CD4-positive, alpha-beta T cell treated with Interleukin-21 for 1 hour (primary cell): ENCODE measurements at regions not wholly inside any gene's neighbourhood (a gene's known extent, or its start where the extent isn't known, plus 50 kb on each side); places are given as distances from the start of the nearest gene placed in this dataset.
"Not testable (repeated sequence)": the region's sequence is repeated elsewhere in the genome, so short reads cannot be mapped to it uniquely, and the experiment has no call there.

Experiments
- DNase-seq: peaks from one replicate; pipeline ENCODE4 v3.0.0-alpha.2; 2020

DNA sequence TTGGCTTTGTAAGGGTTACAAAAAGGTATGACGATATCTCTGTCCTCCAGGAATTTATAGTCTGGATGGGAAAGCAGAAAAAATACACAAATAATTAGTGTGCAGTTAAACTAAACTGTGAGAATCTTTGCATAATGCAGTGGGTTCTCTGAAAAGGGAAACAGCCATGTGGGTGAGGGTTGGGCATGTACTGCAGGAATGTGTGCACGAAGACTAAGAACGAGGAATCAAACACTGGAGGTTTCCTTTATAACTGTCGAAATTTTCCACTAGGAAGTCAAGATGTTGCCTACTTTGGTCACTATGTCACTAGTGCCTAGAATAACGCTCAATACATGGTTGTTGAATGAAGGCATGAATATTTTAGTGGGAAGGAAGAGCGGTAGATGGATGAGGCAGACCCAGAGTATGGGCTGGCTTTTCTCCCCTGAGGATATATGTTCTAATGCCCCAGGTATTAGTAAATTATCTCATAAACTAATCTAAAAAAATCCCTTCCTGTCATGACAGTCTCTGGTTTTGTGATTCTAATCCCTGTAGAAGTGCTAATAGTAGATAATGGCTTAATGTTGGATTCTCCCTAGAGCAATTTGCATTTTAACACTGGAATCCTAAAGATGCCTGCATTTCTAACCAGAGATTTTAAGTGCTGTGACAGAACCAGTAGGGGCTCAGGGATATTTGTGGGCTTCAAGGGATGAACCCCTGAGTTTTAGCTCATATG, 227.3 kb downstream of the NMUR2 start:
- DNase-seq = no peak

DNA sequence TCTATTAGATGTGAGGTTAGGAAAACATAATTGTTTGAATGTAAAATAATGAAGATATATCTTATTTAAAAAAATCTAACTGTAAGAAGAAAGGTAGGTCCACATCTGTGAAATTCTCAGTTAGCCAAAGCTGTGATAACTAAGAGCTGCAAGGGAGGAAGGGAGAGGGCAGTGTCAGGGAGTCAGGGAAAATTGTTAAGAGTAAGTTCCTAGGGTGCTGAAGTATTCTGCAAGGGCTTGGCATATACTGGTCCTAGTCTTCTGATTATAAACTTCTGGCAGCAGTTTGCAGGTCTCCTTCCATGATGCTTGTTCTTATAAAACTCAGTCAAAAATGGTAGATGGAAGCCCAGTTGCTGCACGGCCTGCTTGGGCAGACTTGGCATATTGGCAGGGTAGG, 233.2 kb downstream of the NMUR2 start:
- no peak for DNase-seq

DNA sequence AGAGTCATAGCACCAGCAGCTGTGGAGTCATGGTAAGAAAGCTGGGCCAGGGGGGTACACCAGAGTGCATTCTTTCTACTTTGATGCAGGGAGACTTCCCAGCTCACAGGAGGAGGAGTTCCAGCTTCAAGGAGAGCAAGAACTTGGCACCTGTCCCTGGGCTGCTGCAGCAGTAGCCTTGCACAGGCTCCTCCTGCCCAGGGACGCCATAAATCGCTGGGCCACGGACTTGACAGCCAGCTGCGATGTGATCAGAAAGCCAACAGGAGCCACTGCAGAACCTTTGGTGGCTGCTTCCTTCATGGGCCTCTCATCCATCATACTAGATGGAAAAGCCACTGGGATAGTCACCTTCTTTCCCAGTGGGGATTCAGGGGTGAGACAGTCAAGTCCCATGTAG, 234.7 kb downstream of the NMUR2 start:
- no peak for DNase-seq

DNA sequence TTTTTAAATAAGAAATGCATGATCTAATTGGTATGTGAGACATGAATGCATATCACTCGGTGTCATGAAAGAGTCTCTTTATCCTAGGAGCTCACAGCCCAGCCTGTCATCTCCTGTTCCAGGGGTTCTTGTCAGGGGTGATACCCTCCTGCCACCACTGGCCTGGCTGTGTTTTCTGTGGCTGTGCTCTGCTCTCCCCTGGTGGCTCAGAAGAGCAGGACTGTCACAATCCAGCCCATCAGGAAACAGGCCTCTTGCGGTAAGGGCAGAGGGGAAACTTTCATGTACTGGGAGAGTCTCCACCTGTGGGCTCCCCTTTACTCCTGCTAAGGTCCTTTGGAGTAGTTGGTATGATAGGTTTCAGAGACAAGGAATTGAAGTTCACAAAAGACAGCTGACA, 240.2 kb upstream of the GLRA1 start:
- no peak for DNase-seq

DNA sequence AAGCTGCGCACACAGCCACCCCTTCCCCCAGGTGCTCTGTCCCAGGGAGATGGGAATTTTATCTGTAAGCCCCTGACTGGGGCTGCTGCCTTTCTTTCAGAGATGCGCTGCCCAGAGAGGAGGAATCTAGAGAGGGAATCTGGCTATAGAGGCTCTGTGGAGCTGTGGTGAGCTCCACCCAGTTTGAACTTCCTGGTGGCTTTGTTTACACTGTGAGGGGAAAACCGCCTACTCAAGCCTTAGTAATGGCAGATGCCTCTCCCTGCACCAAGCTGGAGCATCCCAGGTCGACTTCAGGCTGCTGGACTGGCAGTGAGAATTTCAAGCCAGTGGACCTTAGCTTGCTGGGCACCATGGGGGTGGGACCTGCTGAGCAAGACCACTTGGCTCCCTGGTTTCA, 235.2 kb upstream of the GLRA1 start:
- not testable (repeated sequence) for DNase-seq

DNA sequence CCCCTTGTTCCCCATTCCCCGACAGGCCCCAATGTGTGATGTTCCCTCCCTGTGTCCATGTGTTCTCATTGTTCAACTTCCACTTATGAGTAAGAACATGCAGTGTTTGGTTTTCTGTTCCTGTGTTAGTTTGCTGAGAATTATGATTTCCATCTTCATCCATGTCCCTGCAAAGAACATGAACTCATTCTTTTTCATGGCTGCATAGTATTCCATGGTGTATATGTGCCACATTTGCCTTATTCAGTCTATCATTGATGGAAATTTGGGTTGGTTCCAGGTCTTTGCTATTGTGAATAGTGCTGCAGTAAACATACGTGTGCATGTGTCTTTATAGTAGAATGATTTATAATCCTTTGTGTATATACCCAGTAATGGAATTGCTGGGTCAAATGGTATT, 229.8 kb upstream of the GLRA1 start:
- DNase-seq = not testable (repeated sequence)

DNA sequence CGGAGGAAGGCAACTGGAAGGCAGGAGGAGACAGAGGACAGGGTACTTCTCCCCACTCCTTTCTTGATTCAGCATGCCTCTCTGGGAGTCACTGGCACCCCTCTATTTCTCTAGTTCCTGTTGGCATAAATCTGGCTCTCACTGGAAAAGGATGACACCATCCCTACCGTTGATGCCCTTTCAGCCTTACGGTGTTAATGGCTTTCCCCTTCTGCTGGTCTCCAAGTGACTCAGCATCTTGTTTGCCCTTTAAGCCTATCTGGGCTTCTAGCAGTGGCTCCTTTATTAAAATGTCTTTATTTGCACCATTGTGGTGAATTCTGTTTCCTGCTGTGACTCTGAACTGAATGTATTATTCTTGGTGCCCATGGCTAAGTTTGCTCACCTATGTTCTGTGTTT, 227.3 kb upstream of the GLRA1 start:
- DNase-seq = no peak

DNA sequence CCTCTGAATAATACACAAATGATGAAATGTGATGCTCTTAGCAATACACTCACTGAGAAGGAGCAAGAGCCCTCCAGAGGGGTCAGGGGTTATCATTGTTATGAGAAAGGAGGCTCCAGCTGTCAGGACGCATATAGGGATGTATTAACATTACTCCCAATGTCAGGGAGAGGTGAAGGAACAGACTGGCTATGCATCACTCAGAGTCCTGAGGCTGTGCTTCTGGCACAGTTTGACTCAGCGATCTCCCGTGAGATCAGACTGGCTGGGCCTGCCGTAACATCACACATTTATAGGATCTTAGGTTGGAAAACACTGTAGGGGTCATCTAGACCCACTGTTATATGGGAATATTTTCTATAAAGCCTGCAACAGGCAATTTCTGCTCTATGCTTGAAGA, 226.5 kb upstream of the GLRA1 start:
- no peak for DNase-seq

DNA sequence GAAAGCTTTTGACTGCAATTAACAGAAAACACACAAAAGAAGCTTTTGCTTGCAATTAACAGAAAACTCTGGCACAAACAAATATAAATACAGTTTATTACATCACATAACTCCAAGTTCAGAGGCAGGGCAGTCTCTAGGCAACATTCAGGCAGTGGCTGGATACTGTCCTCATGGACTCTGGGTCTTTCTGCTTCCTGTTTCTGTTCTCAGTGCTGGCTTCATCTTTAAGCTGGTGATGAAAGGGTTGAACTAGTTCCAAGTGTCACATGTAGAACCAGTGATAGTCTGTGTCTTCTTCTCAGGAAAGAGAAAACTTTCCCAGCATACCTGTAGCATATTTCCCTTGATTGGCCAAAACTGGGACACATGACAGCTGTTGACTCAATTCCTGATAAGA, 222.6 kb upstream of the GLRA1 start:
- DNase-seq = no peak

DNA sequence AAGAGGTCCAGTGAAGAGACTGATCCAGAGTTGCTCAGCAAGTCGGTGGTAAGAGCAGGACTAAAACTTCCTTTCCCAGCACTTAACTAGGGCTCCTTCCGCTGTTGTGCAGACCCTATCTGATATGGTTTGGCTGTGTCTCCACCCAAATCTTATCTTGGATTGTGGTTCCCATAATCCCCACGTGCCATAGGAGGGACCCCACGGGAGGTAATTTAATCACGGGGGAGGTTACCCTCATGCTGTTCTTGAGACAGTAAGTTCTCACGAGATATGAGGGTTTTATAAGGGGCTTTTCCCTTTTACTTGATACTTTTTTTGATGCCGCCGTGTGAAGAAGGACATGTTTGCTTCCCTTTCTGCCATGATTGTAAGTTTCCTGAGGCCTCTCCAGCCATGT, 221.9 kb upstream of the GLRA1 start:
- DNase-seq = no peak

DNA sequence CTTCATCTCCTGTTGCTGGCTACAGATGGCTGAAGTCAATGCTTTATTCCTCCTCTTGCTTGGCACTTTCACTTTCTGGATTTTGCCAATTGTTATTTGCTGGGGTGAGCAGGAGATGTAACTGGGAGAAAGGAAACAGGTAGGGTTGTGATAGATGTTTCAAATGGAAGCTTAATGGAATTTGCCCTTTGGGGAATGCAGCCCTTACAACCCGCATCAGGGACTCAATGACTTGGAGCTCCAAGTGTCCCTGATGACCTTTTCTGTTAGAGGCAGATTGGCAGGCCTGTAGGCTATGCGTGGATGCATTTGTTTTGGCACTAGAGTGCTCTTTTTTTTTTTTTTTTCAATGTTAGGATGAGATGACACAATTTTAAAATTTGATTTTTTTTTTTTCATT, 219.9 kb upstream of the GLRA1 start:
- no peak for DNase-seq

DNA sequence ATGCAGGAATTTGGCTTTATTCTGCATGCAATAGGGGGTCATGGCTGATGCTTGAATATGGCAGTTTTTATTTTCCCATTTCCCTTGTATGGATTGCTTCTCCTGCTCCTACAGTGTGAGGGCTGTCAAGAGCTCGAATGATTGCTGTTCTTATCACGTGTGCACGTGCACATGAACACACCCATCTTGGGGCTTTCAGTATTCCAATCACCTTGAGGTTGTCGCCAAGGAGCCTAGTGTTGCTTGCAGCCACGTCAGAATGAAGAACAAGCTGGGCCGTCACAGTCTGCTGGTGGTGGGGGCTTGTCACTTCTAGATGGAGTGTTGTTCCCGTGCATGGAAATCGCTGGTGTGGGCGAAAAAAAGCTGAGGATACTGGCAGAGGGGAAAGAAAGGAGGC, 219.4 kb upstream of the GLRA1 start:
- DNase-seq = no peak

DNA sequence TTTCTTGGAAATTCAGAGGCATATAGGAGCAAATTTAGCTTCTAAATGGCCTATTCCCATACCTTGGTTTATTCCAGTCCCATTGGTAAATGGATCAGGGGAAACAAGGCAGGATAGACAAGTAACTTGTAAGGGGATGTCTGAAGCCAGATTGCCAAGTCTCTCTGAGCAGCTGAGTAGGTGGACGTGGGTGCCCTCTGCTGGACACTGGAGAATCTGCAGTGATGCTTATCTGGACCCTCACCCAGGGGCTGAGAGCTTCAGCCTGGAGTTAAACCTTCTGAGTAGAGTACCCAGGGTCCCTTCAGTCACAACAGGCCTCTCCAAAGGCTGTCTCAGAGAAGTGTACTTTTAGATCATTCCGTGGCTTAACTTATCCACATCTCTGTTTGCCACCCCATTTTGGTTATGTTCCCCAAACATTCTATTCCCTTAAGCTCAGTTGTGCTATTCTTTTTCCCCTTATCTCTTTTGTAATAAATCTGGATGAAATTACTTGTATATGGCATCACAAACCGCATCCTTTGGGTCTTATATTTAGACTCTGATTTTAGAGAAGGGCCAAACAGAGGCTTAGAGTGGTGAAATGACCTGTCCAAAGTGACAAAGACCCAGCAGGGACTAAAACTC, 218.3 kb upstream of the GLRA1 start:
- peak; percentile 64 for DNase-seq

DNA sequence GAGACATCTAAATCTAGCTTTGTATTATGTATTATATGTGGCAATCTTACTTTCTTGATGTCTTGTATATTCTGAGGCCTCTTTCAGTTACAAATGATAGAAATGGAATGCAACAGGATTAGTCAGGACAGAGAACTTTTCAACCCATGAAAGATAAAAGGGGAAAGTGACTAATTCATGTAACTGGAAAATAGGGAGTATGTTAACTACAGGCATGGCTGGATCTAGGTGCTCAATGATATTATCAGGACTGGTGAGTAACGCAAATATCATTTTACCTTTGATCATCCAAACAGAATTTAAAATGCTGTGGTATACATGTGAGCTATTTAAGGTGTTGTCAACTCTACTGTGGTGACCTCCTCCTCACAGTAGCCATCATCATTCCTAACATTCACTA, 215.7 kb upstream of the GLRA1 start:
- no peak for DNase-seq

DNA sequence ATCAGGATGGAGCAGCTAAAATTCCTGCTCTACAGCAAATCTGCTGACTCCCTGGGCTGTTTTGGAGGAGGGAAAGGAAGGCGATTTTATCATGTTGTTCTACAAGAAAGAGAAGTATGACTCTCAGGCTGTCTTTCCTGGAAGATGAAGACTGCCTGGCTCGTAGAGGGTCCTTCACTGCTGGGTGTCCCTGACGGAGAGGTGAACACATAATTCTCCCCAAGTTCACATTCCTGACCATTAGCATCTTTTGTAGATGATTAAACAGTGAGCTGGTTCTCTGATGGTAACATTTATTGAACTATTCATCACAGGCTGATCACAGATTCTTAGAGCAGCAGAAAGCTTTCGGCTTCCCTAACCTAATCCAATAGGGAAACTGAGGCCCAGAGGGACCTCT, 212.4 kb upstream of the GLRA1 start:
- DNase-seq = no peak

DNA sequence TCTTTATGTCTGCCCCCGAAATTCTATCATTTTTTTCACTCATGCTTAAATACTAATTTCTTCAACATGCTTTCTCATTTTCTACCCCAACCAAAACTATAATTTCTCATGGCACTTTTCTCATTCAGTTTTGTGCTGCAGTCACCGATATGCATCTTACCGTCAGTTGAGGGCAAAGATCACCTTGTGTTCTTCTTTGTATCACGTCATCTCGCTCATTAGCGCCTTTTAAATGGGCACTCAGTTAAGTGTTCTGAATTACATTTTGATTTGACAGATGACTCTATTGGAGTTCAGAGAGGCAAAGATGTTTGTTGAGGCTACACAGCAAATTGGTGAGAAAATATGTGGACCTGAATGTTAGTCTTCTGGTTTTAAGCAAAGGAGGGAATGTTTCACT, 211.7 kb upstream of the GLRA1 start:
- DNase-seq = no peak

DNA sequence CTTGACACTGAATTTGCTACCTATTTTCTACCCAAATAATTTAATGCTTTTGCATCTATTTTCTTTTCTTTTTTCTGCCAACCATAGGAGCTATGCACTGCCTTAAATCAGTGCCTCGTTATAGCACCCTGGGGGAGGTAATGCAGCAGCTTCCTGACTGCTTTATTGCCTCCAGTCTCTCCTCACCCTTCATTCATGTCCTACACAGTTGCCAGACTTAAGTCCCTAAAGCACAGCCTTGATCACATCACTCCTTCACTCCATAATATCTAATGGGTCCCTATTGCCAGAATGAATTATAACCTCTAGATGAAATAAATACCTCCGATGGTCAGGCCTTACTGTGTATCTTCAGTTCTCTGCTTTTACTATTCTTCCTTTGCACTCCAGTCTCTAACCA, 211.2 kb upstream of the GLRA1 start:
- DNase-seq = no peak

DNA sequence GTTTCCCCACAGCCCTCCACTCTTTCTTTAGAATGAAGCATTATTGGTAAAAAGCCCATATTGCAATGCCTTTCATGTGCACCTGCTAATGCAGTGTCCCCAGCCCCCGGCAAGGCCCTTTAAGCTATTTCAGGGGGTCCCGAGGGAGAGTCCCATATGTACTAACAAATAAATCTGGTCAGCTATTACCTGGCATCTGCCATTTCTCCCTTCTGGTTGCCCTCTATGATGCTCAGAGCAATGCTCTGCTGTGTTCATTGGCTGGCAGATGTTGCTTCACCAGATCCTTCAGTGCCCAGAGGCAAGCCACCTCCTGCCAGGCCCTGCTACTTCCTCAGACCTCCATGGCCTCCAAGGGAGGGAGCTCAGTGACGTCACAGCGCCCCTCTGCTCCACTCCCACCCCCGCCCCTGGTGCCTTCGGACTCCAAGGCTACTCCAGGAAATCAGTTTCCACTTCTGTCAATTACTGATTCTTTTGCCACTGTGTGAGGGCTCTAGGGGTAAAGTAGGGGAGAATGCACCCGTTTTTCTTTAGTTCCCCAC, 201.1 kb upstream of the GLRA1 start:
- no peak for DNase-seq

DNA sequence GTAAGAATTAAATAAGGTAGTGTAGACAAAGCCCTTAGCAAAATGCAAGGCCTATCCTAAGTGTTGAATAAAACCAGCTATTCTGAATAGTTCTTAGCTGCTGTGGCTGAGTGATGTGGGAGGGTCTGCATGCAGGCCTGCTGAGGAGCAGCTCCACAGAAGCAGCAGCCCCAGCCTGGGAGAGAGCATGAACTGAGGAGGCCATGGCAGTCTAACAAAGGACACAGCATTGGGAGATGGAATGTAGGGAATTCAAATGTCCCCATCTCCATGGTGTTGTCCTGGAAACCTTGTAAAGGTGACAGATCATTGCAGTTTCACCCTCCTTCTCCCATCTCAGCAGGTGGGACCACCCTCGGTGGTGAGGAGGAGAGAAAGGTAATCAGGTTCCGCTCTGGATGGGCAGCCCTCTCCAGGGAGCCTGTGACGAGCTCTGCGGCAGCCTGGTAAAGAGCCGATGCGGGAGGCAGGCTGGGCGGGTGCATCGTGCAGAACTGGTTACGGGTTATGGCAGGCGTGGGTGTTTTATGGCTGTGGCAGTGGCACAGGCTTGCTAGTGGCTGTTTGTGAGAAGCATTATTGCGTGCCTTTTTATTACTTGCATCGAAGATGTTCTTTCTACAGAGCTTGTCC, 199.9 kb upstream of the GLRA1 start:
- DNase-seq = no peak

DNA sequence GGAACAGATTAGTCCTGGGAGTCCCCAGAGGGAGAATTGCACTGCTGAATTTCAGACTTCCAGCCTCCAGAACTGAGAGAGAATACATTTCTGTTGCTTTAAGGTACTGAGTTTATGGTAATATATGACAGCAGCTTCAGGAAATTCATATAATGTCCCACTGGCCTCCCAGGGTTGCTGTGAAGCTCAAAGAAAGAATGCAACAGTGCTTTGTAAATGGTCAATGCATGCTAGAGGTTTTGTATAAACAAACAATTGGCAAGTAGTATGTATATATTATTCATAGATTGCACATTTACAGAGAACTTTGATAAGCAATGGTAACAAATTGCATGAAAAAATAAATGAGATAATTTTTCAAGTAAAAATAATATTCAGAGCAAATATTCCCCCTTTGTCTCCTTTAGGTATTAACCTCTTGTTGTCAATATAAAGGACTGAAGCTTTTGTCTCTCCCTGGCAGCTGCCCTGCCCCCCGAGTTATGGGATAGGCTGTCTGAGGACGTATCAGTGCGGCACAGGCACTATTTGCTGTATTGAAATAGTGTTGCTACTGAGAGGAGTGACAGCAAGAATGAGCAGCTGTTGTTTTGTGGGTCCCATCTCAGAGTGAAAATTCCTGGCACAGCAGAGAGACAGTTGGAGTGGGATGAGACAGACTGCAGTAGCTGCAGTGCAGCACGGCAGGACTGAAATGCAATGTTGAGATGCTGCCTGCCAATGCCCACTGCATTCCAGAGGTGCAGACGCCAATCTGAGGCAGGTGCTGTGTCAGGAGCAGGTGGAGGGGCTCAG, 194.2 kb upstream of the GLRA1 start:
- no peak for DNase-seq

DNA sequence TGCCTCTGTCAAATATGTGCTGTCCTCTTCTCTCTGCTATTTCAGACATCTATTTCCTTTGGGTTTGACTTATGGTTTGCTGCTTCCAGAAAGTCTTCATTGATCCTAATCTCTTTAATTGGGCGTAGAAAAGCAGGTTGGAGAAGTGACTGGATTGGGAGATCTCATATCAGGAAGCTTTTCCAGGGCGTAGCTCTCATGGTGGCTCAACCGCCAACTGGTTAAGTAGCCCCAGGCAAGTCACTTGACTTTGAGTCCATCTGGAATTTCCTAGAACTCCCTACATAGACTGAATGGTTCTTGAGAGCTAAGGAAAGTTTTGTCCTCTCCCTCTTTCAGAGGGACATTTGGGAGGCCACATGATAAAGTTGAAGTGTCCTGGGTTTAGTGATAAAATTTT, 192.3 kb upstream of the GLRA1 start:
- DNase-seq = no peak

DNA sequence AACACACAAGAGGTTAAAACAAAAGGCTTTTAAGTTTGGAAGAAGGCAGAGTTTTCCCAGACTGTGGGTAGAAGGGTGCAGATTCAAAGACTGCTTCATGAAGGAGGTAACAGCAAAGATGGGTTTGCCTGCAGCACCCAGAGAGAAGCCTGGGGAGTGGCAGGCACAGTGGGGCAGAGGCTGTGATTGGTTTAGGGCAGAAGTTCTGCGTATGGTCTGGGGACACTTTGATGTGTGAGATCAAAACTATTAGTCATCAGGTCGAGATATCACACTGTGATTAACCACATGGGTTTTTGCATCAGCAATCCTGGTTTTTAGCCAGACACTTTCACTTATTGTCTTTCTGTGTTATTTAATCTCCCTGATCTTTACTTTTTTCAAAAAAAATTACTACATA, 188.8 kb upstream of the GLRA1 start:
- peak; percentile 65 for DNase-seq

DNA sequence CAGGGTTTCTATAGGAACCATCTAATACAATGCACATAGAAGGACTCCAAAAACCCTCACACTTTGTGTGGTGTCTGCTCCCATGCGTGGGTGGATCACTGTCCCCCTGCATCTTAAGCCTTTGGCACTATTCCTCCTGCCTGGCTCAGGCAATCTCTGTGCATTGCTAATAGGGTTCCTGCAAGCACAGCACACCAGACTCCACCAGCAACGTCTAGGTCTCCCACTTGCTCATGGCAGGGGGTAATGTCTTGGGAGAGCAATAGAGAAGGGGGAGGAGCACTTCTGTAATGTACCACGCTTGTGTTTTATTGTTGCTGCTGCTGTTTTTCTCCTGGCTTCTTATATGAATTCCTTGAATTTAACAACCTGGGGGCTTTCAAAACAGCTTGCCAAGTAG, 182.6 kb upstream of the GLRA1 start:
- DNase-seq = no peak

DNA sequence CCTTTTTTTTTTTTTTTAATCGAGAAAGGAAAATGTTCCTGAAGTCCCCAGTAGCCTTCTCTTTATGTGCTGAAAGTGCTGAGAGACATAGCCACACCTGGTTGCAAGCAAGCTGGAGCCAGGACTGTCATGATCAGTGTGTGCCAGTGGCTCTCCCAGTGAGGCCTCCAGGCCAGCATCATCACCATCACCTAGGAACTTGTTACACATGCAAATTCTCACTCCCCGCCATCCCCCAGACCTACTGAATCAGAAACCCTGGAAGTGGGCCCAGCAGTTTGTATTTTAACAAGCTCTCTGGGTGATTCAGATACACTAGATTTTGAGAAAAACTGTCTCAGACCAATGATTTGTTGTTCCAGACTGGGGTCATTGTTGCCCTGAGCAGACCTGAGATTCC, 181.9 kb upstream of the GLRA1 start:
- DNase-seq = no peak
